Panc1 (cell line): ENCODE measurements at regions not wholly inside any gene's neighbourhood (a gene's known extent, or its start where the extent isn't known, plus 50 kb on each side); places are given as distances from the start of the nearest gene placed in this dataset.

Source experiments
- ATAC-seq: fragments of 200-7000 bp; cut with Tn5 transposase; 2 replicates; pipeline ENCODE4 v1.9.1; 2020; ENCODE audit warnings: mild to moderate bottlenecking, moderate library complexity
- BruUV-seq: library from RNA; stranded (reverse); fragments of 400-500 nt; replicated peaks from 2 replicates; lab custom pipeline; 2021; lab: Mats Ljungman, UMichigan
- CTCF ChIA-PET: fragments of 300-600 bp; sonication (Branson Sonifier 250); formaldehyde crosslinking; loops from one replicate; lab custom pipeline; 2022; ENCODE audit warnings: antibody characterized with exemption; lab: Charles Lee
- POLR2A ChIA-PET: fragments of 300-600 bp; sonication (Branson Sonifier 250); formaldehyde crosslinking; loops from one replicate; lab custom pipeline; 2022; ENCODE audit warnings: antibody characterized with exemption; lab: Charles Lee
- DNase-seq: peaks from one replicate; pipeline ENCODE4 v3.0.0-alpha.2; 2010; ENCODE audit warnings: low read depth, low spot score
- H3K27ac ChIP-seq: 2 replicates; pipeline ENCODE4 v1.5.1; 2011; ENCODE audit warnings: mild to moderate bottlenecking, low read length, inconsistent platforms
- H3K27me3 ChIP-seq: fragments of 200-500 bp; sonication (Bioruptor generic); 2 replicates; pipeline ENCODE4 v1.6.0; 2014; ENCODE audit warnings: low read length, inconsistent platforms; ENCODE audit not compliant: control insufficient read depth, insufficient read depth
- H3K36me3 ChIP-seq: fragments of 200-500 bp; sonication (Bioruptor generic); 2 replicates; pipeline ENCODE4 v1.5.1; 2014; ENCODE audit warnings: inconsistent platforms, mild to moderate bottlenecking, low read length, moderate library complexity; ENCODE audit not compliant: control insufficient read depth, insufficient read depth
- H3K4me1 ChIP-seq: 2 replicates; pipeline ENCODE4 v1.5.1; 2011; ENCODE audit warnings: inconsistent platforms, mild to moderate bottlenecking, low read length, moderate library complexity; ENCODE audit not compliant: control insufficient read depth, insufficient read depth
- H3K4me3 ChIP-seq, 2 experiments: 2 replicates each; pipeline ENCODE4 v1.5.1; 2011 to 2012; ENCODE audit warnings: low read depth in 2 of 2, low read length in 2 of 2, mild to moderate bottlenecking in 2 of 2, inconsistent platforms in 1 of 2, moderate library complexity in 1 of 2
- H3K9me3 ChIP-seq: fragments of 200-500 bp; sonication (Bioruptor generic); 2 replicates; pipeline ENCODE4 v1.5.1; 2014; ENCODE audit warnings: low read depth, mild to moderate bottlenecking, inconsistent platforms, low read length, moderate library complexity; ENCODE audit not compliant: control insufficient read depth, insufficient read depth
- POLR2AphosphoS5 ChIP-seq: IDR thresholded peaks from 2 replicates; pipeline ENCODE4 v1.6.1; 2012; ENCODE audit warnings: mild to moderate bottlenecking, low read depth, low read length, moderate library complexity
- REST ChIP-seq, 2 experiments: IDR thresholded peaks; 2 replicates each; pipeline ENCODE4 v1.6.1; 2011 to 2012; ENCODE audit warnings: low read depth in 2 of 2, control low read depth in 1 of 2, low read length in 1 of 2, mild to moderate bottlenecking in 1 of 2, moderate library complexity in 1 of 2; ENCODE audit not compliant: insufficient read depth in 1 of 2
- SIN3A ChIP-seq: IDR thresholded peaks from 2 replicates; pipeline ENCODE4 v1.6.1; 2012; ENCODE audit warnings: low read depth, mild to moderate bottlenecking, low read length, moderate library complexity, borderline replicate concordance; ENCODE audit not compliant: insufficient read depth
- TCF7L2 ChIP-seq: IDR thresholded peaks from 2 replicates; pipeline ENCODE4 v1.6.1; 2011; ENCODE audit warnings: mild to moderate bottlenecking, low read depth, low read length, inconsistent platforms
- in situ Hi-C: cut with HindIII; loops from 2 replicates; pipeline ENCODE4 v1.10.0; 2016; ENCODE audit warnings: low sequenced_read_pairs, low pct_unique_long_range_greater_than_20kb
- intact Hi-C: fragments of 100-400 bp; cut with micrococcal nuclease; formaldehyde crosslinking; loops from one replicate; pipeline ENCODE4 v1.10.0; 2022; ENCODE audit not compliant: unreplicated experiment
- TF ChIP-seq, protein P1 (sequence below): fragments of 450-650 bp; IDR thresholded peaks from 2 replicates; pipeline ENCODE4 v1.5.1; 2017; ENCODE audit warnings: mild to moderate bottlenecking

DNA sequence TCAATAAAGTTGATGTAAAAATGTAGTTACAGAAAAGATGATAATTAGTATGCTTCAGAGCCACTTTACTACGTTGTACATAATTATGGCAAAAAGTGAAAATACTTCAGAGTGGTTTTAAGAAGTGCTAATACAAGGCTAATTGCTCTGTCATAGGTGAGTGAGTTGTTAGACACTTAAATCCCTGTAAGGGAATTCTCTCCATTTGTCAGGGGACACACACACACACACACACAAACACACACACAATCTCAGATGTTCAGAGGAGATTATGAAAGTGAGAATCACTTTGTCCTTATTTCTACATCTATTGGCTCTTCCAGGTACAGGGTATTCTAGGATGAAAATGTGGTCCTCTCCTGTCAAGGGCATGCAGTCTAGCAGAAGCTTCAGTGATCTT, 208.3 kb upstream of the PELI2 start:
- Histone ChIP-seq H3K27me3 (no peaks in the 10 kb centered on the region), H3K4me1 (no peaks in the 10 kb centered on the region), H3K27ac (no peak overlapping the region), H3K9me3 (no peaks in the 10 kb centered on the region), H3K36me3 (no peaks in the 10 kb centered on the region), H3K4me3 (no peak overlapping the region)
- intact Hi-C loops = no loop called here
- in situ Hi-C loops = no loop called here
- POLR2A ChIA-PET = no interaction called here
- CTCF ChIA-PET = no interaction called here
- BruUV-seq = no TSS peak
- DNase-seq = no peak
- no peak for ATAC-seq
- TF ChIP-seq SIN3A = no peak
- TF ChIP-seq REST (IDR thresholded peaks at IDR 0.05; ENCODE audit: insufficient read depth in 1 of 2, low read depth in 2 of 2, low read length in 1 of 2) = no peak
- TF ChIP-seq, protein P1, sequence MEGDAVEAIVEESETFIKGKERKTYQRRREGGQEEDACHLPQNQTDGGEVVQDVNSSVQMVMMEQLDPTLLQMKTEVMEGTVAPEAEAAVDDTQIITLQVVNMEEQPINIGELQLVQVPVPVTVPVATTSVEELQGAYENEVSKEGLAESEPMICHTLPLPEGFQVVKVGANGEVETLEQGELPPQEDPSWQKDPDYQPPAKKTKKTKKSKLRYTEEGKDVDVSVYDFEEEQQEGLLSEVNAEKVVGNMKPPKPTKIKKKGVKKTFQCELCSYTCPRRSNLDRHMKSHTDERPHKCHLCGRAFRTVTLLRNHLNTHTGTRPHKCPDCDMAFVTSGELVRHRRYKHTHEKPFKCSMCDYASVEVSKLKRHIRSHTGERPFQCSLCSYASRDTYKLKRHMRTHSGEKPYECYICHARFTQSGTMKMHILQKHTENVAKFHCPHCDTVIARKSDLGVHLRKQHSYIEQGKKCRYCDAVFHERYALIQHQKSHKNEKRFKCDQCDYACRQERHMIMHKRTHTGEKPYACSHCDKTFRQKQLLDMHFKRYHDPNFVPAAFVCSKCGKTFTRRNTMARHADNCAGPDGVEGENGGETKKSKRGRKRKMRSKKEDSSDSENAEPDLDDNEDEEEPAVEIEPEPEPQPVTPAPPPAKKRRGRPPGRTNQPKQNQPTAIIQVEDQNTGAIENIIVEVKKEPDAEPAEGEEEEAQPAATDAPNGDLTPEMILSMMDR = no peak
- TF ChIP-seq TCF7L2 = no peak
- TF ChIP-seq POLR2AphosphoS5 = no peak

DNA sequence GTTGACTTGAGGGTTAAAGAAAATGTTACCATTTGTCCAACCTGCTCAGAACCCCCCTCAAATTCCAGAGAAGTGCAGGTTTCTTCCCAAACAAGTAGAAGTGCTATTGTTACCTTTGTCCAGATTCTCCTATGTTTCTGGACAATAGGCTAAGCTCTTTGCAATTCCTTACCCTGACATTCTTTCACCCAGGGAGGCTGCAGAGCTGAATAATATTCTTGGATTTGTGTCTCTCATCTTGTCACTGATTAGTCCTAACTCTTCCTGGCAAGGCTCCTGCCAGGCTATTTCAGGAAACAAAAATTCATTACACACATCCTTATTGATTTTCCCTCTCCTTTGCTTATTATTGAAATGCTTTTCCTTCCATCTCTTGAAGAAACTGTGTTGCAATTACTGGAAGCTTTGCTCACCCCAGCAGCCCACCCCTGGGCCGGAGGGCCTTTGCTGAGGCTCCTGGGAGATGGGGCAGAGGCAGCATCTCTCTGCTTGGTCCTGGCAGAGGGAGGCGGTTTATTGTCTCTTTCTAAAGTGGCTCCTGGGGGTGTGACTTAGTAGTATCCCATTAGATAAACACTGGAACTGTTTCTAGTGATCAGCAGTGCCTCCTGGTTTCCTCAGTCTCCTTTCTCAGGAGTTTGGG, 207.5 kb upstream of the PELI2 start:
- BruUV-seq = no TSS peak
- no peaks in the 10 kb centered on the region for H3K27me3 ChIP-seq
- DNase-seq = no peak
- TF ChIP-seq, protein P1 = no peak
- no peak for TF ChIP-seq SIN3A
- TF ChIP-seq TCF7L2 = no peak
- no peak for TF ChIP-seq REST (IDR thresholded peaks at IDR 0.05; ENCODE audit: insufficient read depth in 1 of 2, low read depth in 2 of 2, low read length in 1 of 2)
- no peak for TF ChIP-seq POLR2AphosphoS5
- in situ Hi-C loops = no loop called here
- no peak overlapping the region for H3K27ac ChIP-seq
- no peak overlapping the region for H3K4me3 ChIP-seq
- H3K36me3 ChIP-seq = no peaks in the 10 kb centered on the region
- POLR2A ChIA-PET = no interaction called here
- no peak for ATAC-seq
- intact Hi-C loops = no loop called here
- H3K4me1 ChIP-seq = no peaks in the 10 kb centered on the region
- CTCF ChIA-PET = no interaction called here
- H3K9me3 ChIP-seq = no peaks in the 10 kb centered on the region
